T-helper 17 cell (primary cell): ENCODE measurements at regions not wholly inside any gene's neighbourhood (a gene's known extent, or its start where the extent isn't known, plus 50 kb on each side); places are given as distances from the start of the nearest gene placed in this dataset.

ENCODE experiments used
- ATAC-seq: fragments of 150-1000 bp; cut with Tn5 transposase; 2 replicates; pipeline ENCODE4 v1.10.0; 2021; ENCODE audit warnings: mild to moderate bottlenecking, moderate library complexity
- DNase-seq, 3 donors: peaks; one replicate each; pipeline versions ENCODE4 v3.0.0 to v3.0.0-alpha.2; 2020 to 2021
- H3K9me3 ChIP-seq: one replicate; pipeline ENCODE4 v1.7.0; 2013; ENCODE audit warnings: low read length, mild to moderate bottlenecking; ENCODE audit not compliant: control insufficient read depth, poor library complexity, severe bottlenecking
- H3K27ac Mint-ChIP-seq: one replicate; pipeline ENCODE4 v1.8.0; 2022; ENCODE audit warnings: mild to moderate bottlenecking, moderate library complexity, mixed read lengths
- H3K27me3 Mint-ChIP-seq: one replicate; pipeline ENCODE4 v1.8.0; 2022; ENCODE audit warnings: mixed read lengths
- H3K36me3 Mint-ChIP-seq: one replicate; pipeline ENCODE4 v1.8.0; 2022; ENCODE audit warnings: low read depth, mixed read lengths
- H3K4me1 Mint-ChIP-seq: one replicate; pipeline ENCODE4 v1.8.0; 2022; ENCODE audit warnings: mild to moderate bottlenecking, mixed read lengths
- H3K4me3 Mint-ChIP-seq: one replicate; pipeline ENCODE4 v1.8.0; 2022; ENCODE audit warnings: mild to moderate bottlenecking, moderate library complexity, mixed read lengths

- no peaks in the 10 kb centered on the region for H3K4me1 Mint-ChIP-seq
- H3K4me3 Mint-ChIP-seq: no peak overlapping the region
- peaks cover 37% of the 10 kb centered on the region for H3K27me3 Mint-ChIP-seq
- no peak for DNase-seq
- no peak for ATAC-seq
- H3K9me3 ChIP-seq: no peaks in the 10 kb centered on the region
- no peak overlapping the region for H3K27ac Mint-ChIP-seq
- no peaks in the 10 kb centered on the region for H3K36me3 Mint-ChIP-seq
Observed at GRCh38 chr1:4961935-4962645, 307.7 kb downstream of the AJAP1 start.

GRCh38 chr1:4960782-4961475 lies 306.5 kb downstream of the AJAP1 start:
- Mint-ChIP-seq H3K4me1 (no peaks in the 10 kb centered on the region), H3K4me3 (no peak overlapping the region), H3K27me3 (peaks cover 42% of the 10 kb centered on the region), H3K36me3 (no peaks in the 10 kb centered on the region), H3K27ac (no peak overlapping the region)
- no peaks in the 10 kb centered on the region for H3K9me3 ChIP-seq
- ATAC-seq (no peak), DNase-seq (no peak)

- Mint-ChIP-seq H3K27ac (no peak overlapping the region), H3K27me3 (peaks cover 42% of the 10 kb centered on the region), H3K4me1 (no peaks in the 10 kb centered on the region), H3K4me3 (no peak overlapping the region), H3K36me3 (no peaks in the 10 kb centered on the region)
- no peaks in the 10 kb centered on the region for H3K9me3 ChIP-seq
- DNase-seq (no peak), ATAC-seq (no peak)
Observed at GRCh38 chr1:4960336-4960735, 305.9 kb downstream of the AJAP1 start.

GRCh38 chr1:4959216-4959615 lies 304.8 kb downstream of the AJAP1 start:
- no peak overlapping the region for H3K4me3 Mint-ChIP-seq
- no peaks in the 10 kb centered on the region for H3K36me3 Mint-ChIP-seq
- H3K27me3 Mint-ChIP-seq: peaks cover 38% of the 10 kb centered on the region
- no peaks in the 10 kb centered on the region for H3K9me3 ChIP-seq
- ATAC-seq (no peak), DNase-seq (no peak)
- H3K4me1 Mint-ChIP-seq: no peaks in the 10 kb centered on the region
- no peak overlapping the region for H3K27ac Mint-ChIP-seq

- Mint-ChIP-seq H3K4me1 (no peaks in the 10 kb centered on the region), H3K27ac (no peak overlapping the region), H3K4me3 (no peak overlapping the region), H3K36me3 (peaks cover 3% of the 10 kb centered on the region), H3K27me3 (peaks cover 27% of the 10 kb centered on the region)
- no peak for ATAC-seq
- DNase-seq: no peak
- no peaks in the 10 kb centered on the region for H3K9me3 ChIP-seq
Observed at GRCh38 chr1:4957027-4957426, 302.6 kb downstream of the AJAP1 start.

- ATAC-seq: no peak
- Mint-ChIP-seq H3K4me1 (no peaks in the 10 kb centered on the region), H3K27ac (no peak overlapping the region), H3K27me3 (peaks cover 23% of the 10 kb centered on the region), H3K36me3 (peaks cover 3% of the 10 kb centered on the region), H3K4me3 (no peak overlapping the region)
- no peak for DNase-seq
- H3K9me3 ChIP-seq: peaks cover 3% of the 10 kb centered on the region
Observed at GRCh38 chr1:4954392-4954791, 300.0 kb downstream of the AJAP1 start.

- H3K36me3 Mint-ChIP-seq: peaks cover 3% of the 10 kb centered on the region
- H3K9me3 ChIP-seq: peaks cover 3% of the 10 kb centered on the region
- no peak for DNase-seq
- no peak overlapping the region for H3K27ac Mint-ChIP-seq
- H3K27me3 Mint-ChIP-seq: peaks cover 21% of the 10 kb centered on the region
- no peaks in the 10 kb centered on the region for H3K4me1 Mint-ChIP-seq
- H3K4me3 Mint-ChIP-seq: no peak overlapping the region
- no peak for ATAC-seq
Observed at GRCh38 chr1:4951601-4952000, 297.2 kb downstream of the AJAP1 start.

- DNase-seq (no peak), ATAC-seq (no peak)
- H3K4me1 Mint-ChIP-seq: no peaks in the 10 kb centered on the region
- no peak overlapping the region for H3K4me3 Mint-ChIP-seq
- no peak overlapping the region for H3K27ac Mint-ChIP-seq
- peaks cover 2% of the 10 kb centered on the region for H3K36me3 Mint-ChIP-seq
- peaks cover 36% of the 10 kb centered on the region for H3K27me3 Mint-ChIP-seq
- H3K9me3 ChIP-seq: no peaks in the 10 kb centered on the region
Observed at GRCh38 chr1:4946343-4946742, 291.9 kb downstream of the AJAP1 start.

- no peaks in the 10 kb centered on the region for H3K4me1 Mint-ChIP-seq
- H3K9me3 ChIP-seq: no peaks in the 10 kb centered on the region
- H3K4me3 Mint-ChIP-seq: no peak overlapping the region
- peaks cover 30% of the 10 kb centered on the region for H3K27me3 Mint-ChIP-seq
- H3K36me3 Mint-ChIP-seq: peaks cover 2% of the 10 kb centered on the region
- ATAC-seq: no peak
- H3K27ac Mint-ChIP-seq: no peak overlapping the region
- DNase-seq: no peak
Observed at GRCh38 chr1:4944911-4945310, 290.5 kb downstream of the AJAP1 start.

GRCh38 chr1:4944072-4944471 lies 289.7 kb downstream of the AJAP1 start:
- H3K9me3 ChIP-seq: no peaks in the 10 kb centered on the region
- H3K27me3 Mint-ChIP-seq: peaks cover 25% of the 10 kb centered on the region
- no peak overlapping the region for H3K4me3 Mint-ChIP-seq
- no peaks in the 10 kb centered on the region for H3K4me1 Mint-ChIP-seq
- peaks cover 2% of the 10 kb centered on the region for H3K36me3 Mint-ChIP-seq
- ATAC-seq: no peak
- DNase-seq: no peak
- H3K27ac Mint-ChIP-seq: no peak overlapping the region

GRCh38 chr1:4939266-4939665 lies 284.9 kb downstream of the AJAP1 start:
- Mint-ChIP-seq H3K27ac (no peak overlapping the region), H3K27me3 (peaks cover 20% of the 10 kb centered on the region), H3K36me3 (peaks cover 2% of the 10 kb centered on the region), H3K4me1 (no peaks in the 10 kb centered on the region), H3K4me3 (no peak overlapping the region)
- no peak for ATAC-seq
- no peak for DNase-seq
- no peaks in the 10 kb centered on the region for H3K9me3 ChIP-seq

GRCh38 chr1:4937876-4938534 lies 283.6 kb downstream of the AJAP1 start:
- Mint-ChIP-seq H3K27me3 (peaks cover 15% of the 10 kb centered on the region), H3K27ac (no peak overlapping the region), H3K4me1 (no peaks in the 10 kb centered on the region), H3K4me3 (no peak overlapping the region), H3K36me3 (peaks cover 2% of the 10 kb centered on the region)
- no peak for ATAC-seq
- H3K9me3 ChIP-seq: no peaks in the 10 kb centered on the region
- no peak for DNase-seq

- H3K4me1 Mint-ChIP-seq: no peaks in the 10 kb centered on the region
- no peaks in the 10 kb centered on the region for H3K9me3 ChIP-seq
- no peaks in the 10 kb centered on the region for H3K36me3 Mint-ChIP-seq
- no peak for DNase-seq
- ATAC-seq: no peak
- H3K27ac Mint-ChIP-seq: no peak overlapping the region
- no peak overlapping the region for H3K4me3 Mint-ChIP-seq
- peaks cover 10% of the 10 kb centered on the region for H3K27me3 Mint-ChIP-seq
Observed at GRCh38 chr1:4935807-4936206, 281.4 kb downstream of the AJAP1 start.
